ENCODE measurements at regions not wholly inside any gene's neighbourhood (a gene's known extent, or its start where the extent isn't known, plus 50 kb on each side); places are given as distances from the start of the nearest gene placed in this dataset.
A peak's percentile ranks its signal among the peaks of the same experiment; 100 is the strongest.

GRCh38 chr7:26038201-26038990 lies 113.6 kb upstream of the NFE2L3 start:
- no peak for DNase-seq (ENCODE audit: low read depth)

GRCh38 chr7:26040085-26040484 lies 111.9 kb upstream of the NFE2L3 start:
- no peak for DNase-seq (ENCODE audit: low read depth)

GRCh38 chr7:26042237-26042636 lies 109.8 kb upstream of the NFE2L3 start:
- no peak for DNase-seq (ENCODE audit: low read depth)

- DNase-seq (ENCODE audit: low read depth), result no peak
Measured at GRCh38 chr7:26043801-26044200, 108.2 kb upstream of the NFE2L3 start.

- no peak for DNase-seq (ENCODE audit: low read depth)
Measured at GRCh38 chr7:26044320-26044719, 107.7 kb upstream of the NFE2L3 start.

GRCh38 chr7:26046150-26046549 lies 105.8 kb upstream of the NFE2L3 start:
- no peak for DNase-seq (ENCODE audit: low read depth)

GRCh38 chr7:26046878-26047277 lies 105.1 kb upstream of the NFE2L3 start:
- DNase-seq (ENCODE audit: low read depth), result no peak

GRCh38 chr7:26048663-26049062 lies 103.3 kb upstream of the NFE2L3 start:
- no peak for DNase-seq (ENCODE audit: low read depth)

- no peak for DNase-seq (ENCODE audit: low read depth)
Measured at GRCh38 chr7:26049081-26049480, 102.9 kb upstream of the NFE2L3 start.

GRCh38 chr7:26051021-26051420 lies 101.0 kb upstream of the NFE2L3 start:
- no peak for DNase-seq (ENCODE audit: low read depth)

GRCh38 chr7:26052706-26053105 lies 99.3 kb upstream of the NFE2L3 start:
- DNase-seq (ENCODE audit: low read depth), result peak; percentile 61

- DNase-seq (ENCODE audit: low read depth), result no peak
Measured at GRCh38 chr7:26054386-26054785, 97.6 kb upstream of the NFE2L3 start.

GRCh38 chr7:26055241-26055640 lies 96.8 kb upstream of the NFE2L3 start:
- no peak for DNase-seq (ENCODE audit: low read depth)

GRCh38 chr7:26060733-26061677 lies 91.0 kb upstream of the NFE2L3 start:
- no peak for DNase-seq (ENCODE audit: low read depth)

GRCh38 chr7:26061678-26062603 lies 90.1 kb upstream of the NFE2L3 start:
- peak; percentile 70 for DNase-seq (ENCODE audit: low read depth)

- DNase-seq (ENCODE audit: low read depth), result no peak
Measured at GRCh38 chr7:26065652-26066051, 86.3 kb upstream of the NFE2L3 start.

GRCh38 chr7:26066736-26067135 lies 85.3 kb upstream of the NFE2L3 start:
- no peak for DNase-seq (ENCODE audit: low read depth)

- DNase-seq (ENCODE audit: low read depth), result no peak
Measured at GRCh38 chr7:26070290-26070689, 81.7 kb upstream of the NFE2L3 start.

GRCh38 chr7:26071622-26072456 lies 80.2 kb upstream of the NFE2L3 start:
- no peak for DNase-seq (ENCODE audit: low read depth)

GRCh38 chr7:26073041-26073440 lies 79.0 kb upstream of the NFE2L3 start:
- no peak for DNase-seq (ENCODE audit: low read depth)

- no peak for DNase-seq (ENCODE audit: low read depth)
Measured at GRCh38 chr7:26074919-26075318, 77.1 kb upstream of the NFE2L3 start.

Measured in Daoy (cell line).